Colonic mucosa (tissue), 4 donors: ENCODE measurements at regions not wholly inside any gene's neighbourhood (a gene's known extent, or its start where the extent isn't known, plus 50 kb on each side); places are given as distances from the start of the nearest gene placed in this dataset.
A peak's percentile ranks its signal among the peaks of the same experiment; 100 is the strongest.

Source experiments
- DNase-seq: peaks from one replicate; pipeline ENCODE4 v3.0.0-alpha.2; 2020
- H3K27ac ChIP-seq: fragments of 200-600 bp; one replicate; pipeline ENCODE4 v1.8.0; 2021
- H3K27me3 ChIP-seq: fragments of 200-600 bp; one replicate; pipeline ENCODE4 v1.8.0; 2021
- H3K36me3 ChIP-seq: fragments of 200-600 bp; one replicate; pipeline ENCODE4 v1.8.0; 2021
- H3K4me1 ChIP-seq: fragments of 200-600 bp; one replicate; pipeline ENCODE4 v1.8.0; 2021; ENCODE audit warnings: mild to moderate bottlenecking
- H3K4me3 ChIP-seq: fragments of 200-600 bp; one replicate; pipeline ENCODE4 v1.8.0; 2021
- H3K9ac ChIP-seq, 2 donors: one replicate each; pipeline ENCODE4 v1.7.0; 2013; ENCODE audit warnings: control low read depth in 2 of 2, low read depth in 2 of 2, low read length in 2 of 2
- H3K9me3 ChIP-seq: fragments of 200-600 bp; one replicate; pipeline ENCODE4 v1.8.0; 2021
- intact Hi-C: fragments of 100-400 bp; cut with DNase I; formaldehyde crosslinking; loops from one replicate; pipeline ENCODE4 v1.14.1; 2022
- TF ChIP-seq, protein P1 (sequence below): fragments of 200-600 bp; IDR thresholded peaks from one replicate; pipeline ENCODE4 v1.8.0; 2022; ENCODE audit warnings: antibody characterized with exemption, mild to moderate bottlenecking
- donor health status: healthy.
- donor health status: DM: no; HTN: no; CAD: no.
- donor health status: DM: no; HTN: no; CAD: no.

DNA sequence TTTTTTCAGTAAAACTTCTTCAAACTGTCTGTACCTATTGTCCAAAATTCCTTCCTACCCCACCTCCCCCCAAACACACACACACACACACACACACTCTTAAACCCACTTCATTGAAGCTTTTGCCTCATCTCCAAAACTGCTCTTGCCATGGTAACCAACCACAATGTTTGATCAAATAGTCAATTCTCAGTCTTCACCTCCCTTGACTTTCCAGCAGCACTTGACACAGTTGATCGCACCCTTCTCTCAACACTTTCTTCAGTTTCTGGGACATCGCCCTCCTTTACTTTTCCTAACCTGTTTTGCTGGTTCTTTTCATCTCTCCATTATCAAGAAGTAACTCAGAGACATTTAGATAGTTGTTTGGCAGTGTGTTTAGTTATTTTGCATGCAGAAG lies 71.5 kb upstream of the COL21A1 start:
- intact Hi-C loops = no loop called here
- H3K4me3 ChIP-seq = no peak overlapping the region
- H3K4me1 ChIP-seq = no peaks in the 10 kb centered on the region
- no peak overlapping the region for H3K9ac ChIP-seq
- no peaks in the 10 kb centered on the region for H3K36me3 ChIP-seq
- no peaks in the 10 kb centered on the region for H3K27me3 ChIP-seq
- no peak for DNase-seq
- no peak overlapping the region for H3K27ac ChIP-seq
- no peaks in the 10 kb centered on the region for H3K9me3 ChIP-seq
- TF ChIP-seq, protein P1, sequence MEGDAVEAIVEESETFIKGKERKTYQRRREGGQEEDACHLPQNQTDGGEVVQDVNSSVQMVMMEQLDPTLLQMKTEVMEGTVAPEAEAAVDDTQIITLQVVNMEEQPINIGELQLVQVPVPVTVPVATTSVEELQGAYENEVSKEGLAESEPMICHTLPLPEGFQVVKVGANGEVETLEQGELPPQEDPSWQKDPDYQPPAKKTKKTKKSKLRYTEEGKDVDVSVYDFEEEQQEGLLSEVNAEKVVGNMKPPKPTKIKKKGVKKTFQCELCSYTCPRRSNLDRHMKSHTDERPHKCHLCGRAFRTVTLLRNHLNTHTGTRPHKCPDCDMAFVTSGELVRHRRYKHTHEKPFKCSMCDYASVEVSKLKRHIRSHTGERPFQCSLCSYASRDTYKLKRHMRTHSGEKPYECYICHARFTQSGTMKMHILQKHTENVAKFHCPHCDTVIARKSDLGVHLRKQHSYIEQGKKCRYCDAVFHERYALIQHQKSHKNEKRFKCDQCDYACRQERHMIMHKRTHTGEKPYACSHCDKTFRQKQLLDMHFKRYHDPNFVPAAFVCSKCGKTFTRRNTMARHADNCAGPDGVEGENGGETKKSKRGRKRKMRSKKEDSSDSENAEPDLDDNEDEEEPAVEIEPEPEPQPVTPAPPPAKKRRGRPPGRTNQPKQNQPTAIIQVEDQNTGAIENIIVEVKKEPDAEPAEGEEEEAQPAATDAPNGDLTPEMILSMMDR = no peak

DNA sequence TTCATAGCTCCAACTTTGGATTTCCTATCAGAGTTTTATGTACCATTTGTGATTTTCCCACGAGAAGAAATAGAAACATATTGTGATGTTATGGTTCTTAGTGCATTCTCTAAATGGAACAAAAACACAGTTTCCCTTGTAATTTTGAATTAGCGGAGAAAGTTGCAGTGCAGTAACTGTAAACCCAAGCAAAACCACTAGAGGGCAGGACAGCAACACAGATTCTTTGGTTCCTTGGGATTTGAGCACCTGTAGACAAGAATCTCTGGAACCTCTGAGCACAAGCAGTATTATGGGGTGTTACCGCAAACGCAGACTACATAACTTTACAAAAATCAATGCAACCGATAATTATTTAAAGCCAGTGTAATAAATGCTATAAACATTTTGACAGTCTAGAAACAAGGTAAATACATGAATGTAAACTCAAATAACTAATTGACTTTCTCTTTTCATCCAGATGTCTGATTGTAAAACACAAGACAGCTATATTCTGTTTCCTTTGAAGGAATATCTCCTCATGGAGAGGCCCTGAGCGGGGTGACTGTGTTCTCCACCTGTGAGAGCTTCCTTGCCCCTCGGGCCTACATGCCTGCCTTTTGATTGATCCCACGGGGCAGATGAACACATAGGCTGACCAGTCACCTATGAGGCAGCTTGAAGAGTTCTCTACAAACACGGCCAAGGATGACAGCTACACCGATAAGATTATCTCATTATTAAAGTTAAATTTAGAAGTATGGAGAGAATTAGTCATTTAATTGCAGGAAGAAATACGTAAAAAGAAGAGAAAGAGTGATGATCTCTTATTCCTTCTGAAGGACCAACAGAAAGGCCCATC lies 67.5 kb upstream of the COL21A1 start:
- DNase-seq = no peak
- intact Hi-C loops = no loop called here
- TF ChIP-seq, protein P1 = peak; percentile 58

DNA sequence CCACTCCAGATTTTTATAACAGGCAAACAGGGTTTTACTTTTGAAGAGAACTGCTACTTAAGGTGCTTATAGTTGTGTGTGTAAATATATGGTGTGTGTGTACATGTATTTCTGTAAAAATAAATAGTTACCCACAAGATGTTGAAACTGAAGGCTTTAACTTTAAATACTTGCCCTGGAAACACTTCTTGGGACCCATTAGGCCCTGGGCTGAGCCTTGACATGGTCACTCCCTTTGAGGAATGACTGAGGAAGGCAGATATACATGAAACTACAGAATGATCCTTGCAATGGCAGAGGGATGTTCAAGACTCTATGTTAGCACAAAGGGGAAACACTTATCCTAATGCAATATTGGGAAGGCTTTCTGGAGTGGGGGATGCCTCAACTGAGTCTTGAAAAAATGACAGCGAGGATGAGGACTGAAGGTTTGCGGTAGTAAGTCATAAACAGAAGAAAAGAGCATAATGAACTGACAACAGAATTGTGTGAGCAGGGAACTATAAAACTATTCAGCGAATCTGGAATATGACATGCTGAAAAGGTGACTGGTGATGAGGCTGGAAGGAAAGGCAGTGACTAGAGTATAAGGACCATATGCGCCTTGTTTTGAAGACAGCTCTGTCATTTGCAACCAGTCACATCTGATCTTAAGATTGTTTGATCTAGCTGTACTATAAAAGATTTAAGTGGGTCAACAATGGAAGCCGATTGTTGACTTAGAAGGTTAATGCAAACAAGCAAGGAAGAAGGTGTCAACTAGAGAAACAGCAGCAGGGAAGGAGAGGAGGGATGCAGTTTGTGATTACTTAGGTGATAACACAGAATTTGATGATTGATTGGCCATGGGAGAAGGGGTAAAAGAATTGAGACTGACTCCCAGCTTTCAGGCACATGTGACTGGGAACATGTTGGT lies 64.4 kb upstream of the COL21A1 start:
- no peak overlapping the region for H3K27ac ChIP-seq
- no peak overlapping the region for H3K4me3 ChIP-seq
- H3K4me1 ChIP-seq = no peaks in the 10 kb centered on the region
- DNase-seq = no peak
- no peak overlapping the region for H3K9ac ChIP-seq
- H3K9me3 ChIP-seq = no peaks in the 10 kb centered on the region
- H3K27me3 ChIP-seq = no peaks in the 10 kb centered on the region
- TF ChIP-seq, protein P1 = no peak
- H3K36me3 ChIP-seq = no peaks in the 10 kb centered on the region
- intact Hi-C loops = no loop called here

More for the DNA sequence above, 67.5 kb upstream of the COL21A1 start:
- Histone ChIP-seq H3K4me3 (no peak overlapping the region), H3K36me3 (no peaks in the 10 kb centered on the region), H3K9me3 (no peaks in the 10 kb centered on the region), H3K27me3 (no peaks in the 10 kb centered on the region), H3K27ac (no peak overlapping the region), H3K4me1 (no peaks in the 10 kb centered on the region), H3K9ac (no peak overlapping the region)

DNA sequence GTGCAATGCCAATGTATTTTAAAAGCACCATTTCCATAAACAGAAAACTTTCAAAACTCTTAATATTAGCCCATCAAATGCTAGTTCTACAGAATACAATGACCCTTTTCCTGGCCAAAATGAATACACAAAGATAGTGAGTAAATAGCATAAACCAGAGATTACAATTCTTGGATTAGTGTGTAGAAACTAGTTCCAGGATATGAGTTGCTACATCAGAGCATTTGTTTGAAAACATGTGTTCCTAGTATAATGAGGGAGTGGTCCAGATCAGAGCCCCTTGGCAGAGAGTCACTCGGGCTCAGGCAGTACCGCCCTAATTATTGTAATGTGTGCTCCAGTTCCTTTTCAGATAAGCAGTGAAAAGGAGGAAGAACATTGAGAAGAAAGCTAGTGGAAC lies 63.7 kb upstream of the COL21A1 start:
- no peak for DNase-seq
- H3K27ac ChIP-seq = no peak overlapping the region
- H3K9me3 ChIP-seq = no peaks in the 10 kb centered on the region
- intact Hi-C loops = no loop called here
- no peaks in the 10 kb centered on the region for H3K36me3 ChIP-seq
- H3K4me3 ChIP-seq = no peak overlapping the region
- H3K9ac ChIP-seq = no peak overlapping the region
- H3K4me1 ChIP-seq = no peaks in the 10 kb centered on the region
- no peaks in the 10 kb centered on the region for H3K27me3 ChIP-seq
- TF ChIP-seq, protein P1 = no peak

DNA sequence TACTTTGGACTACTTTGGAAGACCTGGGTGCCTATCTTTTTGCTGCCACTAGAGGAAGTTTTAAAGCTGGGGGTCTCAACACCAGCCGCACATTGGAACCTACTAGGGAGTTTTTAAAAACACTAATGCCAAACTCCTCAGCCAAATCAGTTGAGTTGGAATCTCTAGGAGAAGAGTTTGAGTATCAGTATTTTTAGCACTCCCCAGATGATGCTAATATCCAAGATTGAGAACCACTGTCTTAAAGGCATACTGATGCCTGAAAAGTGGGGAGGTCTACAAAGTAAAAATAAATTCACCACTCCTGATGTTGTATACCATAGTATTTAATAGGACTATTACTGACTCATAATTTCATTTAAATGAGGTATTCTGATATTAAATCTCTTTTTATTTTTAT lies 62.9 kb upstream of the COL21A1 start:
- TF ChIP-seq, protein P1 = no peak
- DNase-seq = no peak
- no peak overlapping the region for H3K27ac ChIP-seq
- H3K36me3 ChIP-seq = no peaks in the 10 kb centered on the region
- H3K4me3 ChIP-seq = no peak overlapping the region
- no peaks in the 10 kb centered on the region for H3K9me3 ChIP-seq
- H3K9ac ChIP-seq = no peak overlapping the region
- no peaks in the 10 kb centered on the region for H3K4me1 ChIP-seq
- intact Hi-C loops = no loop called here
- no peaks in the 10 kb centered on the region for H3K27me3 ChIP-seq
